PC-9 (cell line): ENCODE measurements at regions not wholly inside any gene's neighbourhood (a gene's known extent, or its start where the extent isn't known, plus 50 kb on each side); places are given as distances from the start of the nearest gene placed in this dataset.

Source experiments
- BruUV-seq: library from RNA; stranded (reverse); fragments of 400-500 nt; replicated peaks from 2 replicates; lab custom pipeline; 2021; lab: Mats Ljungman, UMichigan
- CTCF ChIA-PET: fragments of 300-600 bp; sonication (Branson Sonifier 250); formaldehyde crosslinking; loops from one replicate; lab custom pipeline; 2022; ENCODE audit warnings: antibody characterized with exemption; lab: Charles Lee
- POLR2A ChIA-PET: fragments of 300-600 bp; sonication (Branson Sonifier 250); formaldehyde crosslinking; loops from one replicate; lab custom pipeline; 2022; ENCODE audit warnings: antibody characterized with exemption; ENCODE audit not compliant: unreplicated experiment; lab: Charles Lee
- DNase-seq, 2 experiments: peaks; one replicate each; pipeline versions ENCODE4 v3.0.0 to v3.0.0-alpha.2; 2015 to 2022; ENCODE audit warnings: mixed read lengths in 1 of 2
- H2AFZ ChIP-seq: fragments of 200-600 bp; sonication (generic); 2 replicates; pipeline ENCODE4 v1.8.1; 2017; ENCODE audit warnings: antibody characterized with exemption
- H3F3A ChIP-seq: fragments of 200-600 bp; sonication (generic); 2 replicates; pipeline ENCODE4 v1.8.1; 2017; ENCODE audit warnings: antibody characterized with exemption, mild to moderate bottlenecking, low read depth; ENCODE audit not compliant: insufficient read depth
- H3K27ac ChIP-seq: fragments of 200-600 bp; sonication (generic); 2 replicates; pipeline ENCODE4 v1.6.1; 2016; ENCODE audit warnings: mixed run types
- H3K27me3 ChIP-seq: fragments of 200-600 bp; sonication (generic); 2 replicates; pipeline ENCODE4 v1.6.1; 2016; ENCODE audit warnings: low read depth, mixed run types; ENCODE audit not compliant: insufficient read depth
- H3K36me3 ChIP-seq: fragments of 200-600 bp; sonication (generic); 2 replicates; pipeline ENCODE4 v1.6.1; 2016; ENCODE audit warnings: low read depth, mixed run types
- H3K4me1 ChIP-seq: fragments of 200-600 bp; sonication (generic); replicated peaks from 2 replicates; pipeline ENCODE4 v1.6.1; 2016; ENCODE audit warnings: mixed run types; ENCODE audit not compliant: insufficient read depth
- H3K4me2 ChIP-seq: fragments of 200-600 bp; sonication (generic); 2 replicates; pipeline ENCODE4 v1.6.1; 2017; ENCODE audit warnings: mixed run types
- H3K4me3 ChIP-seq: fragments of 200-600 bp; sonication (generic); 2 replicates; pipeline ENCODE4 v1.6.1; 2016; ENCODE audit warnings: mixed run types
- H3K79me2 ChIP-seq: fragments of 200-600 bp; sonication (generic); 2 replicates; pipeline ENCODE4 v1.6.1; 2017; ENCODE audit warnings: low read depth, mixed run types
- H3K9me2 ChIP-seq: fragments of 200-600 bp; sonication (generic); 2 replicates; pipeline ENCODE4 v1.8.1; 2017; ENCODE audit warnings: mild to moderate bottlenecking; ENCODE audit not compliant: insufficient read depth
- H3K9me3 ChIP-seq: fragments of 200-600 bp; sonication (generic); 2 replicates; pipeline ENCODE4 v1.8.1; 2016; ENCODE audit warnings: low read depth; ENCODE audit not compliant: insufficient read depth
- H4K20me1 ChIP-seq: fragments of 200-600 bp; sonication (generic); 2 replicates; pipeline ENCODE4 v1.8.1; 2017; ENCODE audit not compliant: insufficient read depth
- EZH2 ChIP-seq: fragments of 200-600 bp; sonication (generic); IDR thresholded peaks from 2 replicates; pipeline ENCODE4 v1.8.0; 2017; ENCODE audit warnings: antibody characterized with exemption, low read depth
- intact Hi-C: fragments of 100-400 bp; cut with micrococcal nuclease; formaldehyde crosslinking; loops from one replicate; pipeline ENCODE4 v1.10.0; 2022; ENCODE audit not compliant: unreplicated experiment
- TF ChIP-seq, protein P1 (sequence below): fragments of 200-600 bp; sonication (generic); conservative IDR thresholded peaks from 2 replicates; pipeline ENCODE4 v1.6.1; 2017; ENCODE audit warnings: mixed run types, antibody characterized with exemption, mild to moderate bottlenecking, moderate library complexity

DNA sequence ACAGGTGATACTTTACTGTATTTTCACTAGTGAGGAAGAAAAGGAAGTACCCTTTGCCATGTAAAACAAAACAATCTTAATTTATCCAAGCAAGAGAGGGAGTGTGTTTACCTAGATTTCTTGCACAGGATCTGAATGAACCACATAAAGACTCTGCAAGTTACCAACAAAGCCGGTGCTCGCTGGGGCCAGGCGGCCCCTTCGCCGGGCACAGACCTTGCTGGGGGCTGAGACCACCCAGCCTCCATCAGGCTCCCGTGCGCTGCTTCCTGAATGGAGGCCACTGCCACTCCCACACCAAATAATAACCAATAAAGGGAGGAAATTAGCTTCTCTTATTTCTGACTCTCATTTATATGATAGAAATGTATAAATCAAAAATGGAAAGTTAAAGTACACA lies 625.0 kb upstream of the ADARB2 start:
- no TSS peak for BruUV-seq

DNA sequence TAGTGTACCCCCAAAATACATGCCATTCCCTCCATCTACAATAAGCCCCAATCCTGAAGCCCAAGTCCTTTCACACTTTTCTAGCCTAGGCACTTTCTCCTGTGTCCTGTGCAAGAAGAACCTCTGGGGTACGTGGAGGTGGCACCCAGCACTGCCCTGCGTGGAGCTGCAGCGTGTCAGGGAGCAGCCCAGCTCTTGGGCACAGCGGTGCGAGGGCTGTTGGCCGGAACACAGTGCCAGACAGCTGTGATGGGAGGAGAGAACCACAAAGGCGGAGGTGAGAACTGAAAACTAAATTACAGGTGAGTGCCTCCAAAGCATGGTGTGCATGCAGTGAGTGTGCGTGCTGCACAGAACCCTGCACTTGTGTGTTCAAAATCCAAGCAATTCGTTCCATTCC lies 621.3 kb upstream of the ADARB2 start:
- H2AFZ ChIP-seq = no peak overlapping the region
- H3K4me2 ChIP-seq = no peak overlapping the region
- H3K4me3 ChIP-seq = no peak overlapping the region
- H3K27me3 ChIP-seq = peaks cover 40% of the 10 kb centered on the region
- no peaks in the 10 kb centered on the region for H3K36me3 ChIP-seq
- ChIA-PET CTCF (no interaction called here), POLR2A (no interaction called here)
- BruUV-seq = no TSS peak
- H3K9me3 ChIP-seq = no peaks in the 10 kb centered on the region
- no peaks in the 10 kb centered on the region for H3K79me2 ChIP-seq
- intact Hi-C loops = no loop called here
- no peak overlapping the region for H3K27ac ChIP-seq
- H3K4me1 ChIP-seq = no peaks in the 10 kb centered on the region
- no peaks in the 10 kb centered on the region for H3F3A ChIP-seq
- no peaks in the 10 kb centered on the region for H3K9me2 ChIP-seq
- no peaks in the 10 kb centered on the region for H4K20me1 ChIP-seq
- DNase-seq = no peak
- TF ChIP-seq, protein P1, sequence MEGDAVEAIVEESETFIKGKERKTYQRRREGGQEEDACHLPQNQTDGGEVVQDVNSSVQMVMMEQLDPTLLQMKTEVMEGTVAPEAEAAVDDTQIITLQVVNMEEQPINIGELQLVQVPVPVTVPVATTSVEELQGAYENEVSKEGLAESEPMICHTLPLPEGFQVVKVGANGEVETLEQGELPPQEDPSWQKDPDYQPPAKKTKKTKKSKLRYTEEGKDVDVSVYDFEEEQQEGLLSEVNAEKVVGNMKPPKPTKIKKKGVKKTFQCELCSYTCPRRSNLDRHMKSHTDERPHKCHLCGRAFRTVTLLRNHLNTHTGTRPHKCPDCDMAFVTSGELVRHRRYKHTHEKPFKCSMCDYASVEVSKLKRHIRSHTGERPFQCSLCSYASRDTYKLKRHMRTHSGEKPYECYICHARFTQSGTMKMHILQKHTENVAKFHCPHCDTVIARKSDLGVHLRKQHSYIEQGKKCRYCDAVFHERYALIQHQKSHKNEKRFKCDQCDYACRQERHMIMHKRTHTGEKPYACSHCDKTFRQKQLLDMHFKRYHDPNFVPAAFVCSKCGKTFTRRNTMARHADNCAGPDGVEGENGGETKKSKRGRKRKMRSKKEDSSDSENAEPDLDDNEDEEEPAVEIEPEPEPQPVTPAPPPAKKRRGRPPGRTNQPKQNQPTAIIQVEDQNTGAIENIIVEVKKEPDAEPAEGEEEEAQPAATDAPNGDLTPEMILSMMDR = no peak
- TF ChIP-seq EZH2 = no peak

More for the DNA sequence above, 625.0 kb upstream of the ADARB2 start:
- H3K36me3 ChIP-seq = no peaks in the 10 kb centered on the region
- no peak for DNase-seq
- no peaks in the 10 kb centered on the region for H4K20me1 ChIP-seq
- H3K27me3 ChIP-seq = peaks cover 40% of the 10 kb centered on the region
- H3K4me3 ChIP-seq = no peak overlapping the region
- TF ChIP-seq, protein P1 = no peak
- no peak for TF ChIP-seq EZH2
- POLR2A ChIA-PET = no interaction called here
- H3K4me2 ChIP-seq = no peak overlapping the region
- CTCF ChIA-PET = no interaction called here
- H2AFZ ChIP-seq = no peak overlapping the region
- H3F3A ChIP-seq = no peaks in the 10 kb centered on the region
- H3K9me2 ChIP-seq = no peaks in the 10 kb centered on the region
- intact Hi-C loops = no loop called here
- no peaks in the 10 kb centered on the region for H3K4me1 ChIP-seq
- H3K27ac ChIP-seq = no peak overlapping the region
- no peaks in the 10 kb centered on the region for H3K9me3 ChIP-seq
- H3K79me2 ChIP-seq = no peaks in the 10 kb centered on the region

DNA sequence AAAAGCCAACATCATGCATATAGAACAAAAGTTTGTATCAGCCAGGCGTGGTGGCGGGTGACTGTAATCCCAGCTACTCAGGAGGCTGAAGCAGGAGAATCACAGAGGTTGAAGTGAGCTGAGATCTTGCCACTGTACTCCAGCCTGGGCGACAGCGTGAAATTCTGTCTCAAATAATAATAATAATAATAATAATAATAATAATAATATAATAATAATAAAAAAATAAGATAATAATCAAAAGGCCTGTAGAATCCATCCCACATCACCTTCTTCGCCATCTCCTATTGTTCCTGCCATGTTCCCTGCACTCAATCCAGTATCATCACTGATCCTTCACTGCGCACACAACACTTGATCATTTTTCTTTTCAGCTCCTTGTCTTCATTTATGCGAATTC lies 619.3 kb upstream of the ADARB2 start:
- Histone ChIP-seq H3K27ac (no peak overlapping the region), H3K9me2 (no peaks in the 10 kb centered on the region), H3K4me3 (no peak overlapping the region), H3F3A (no peaks in the 10 kb centered on the region), H3K4me1 (no peaks in the 10 kb centered on the region), H2AFZ (no peak overlapping the region), H3K79me2 (no peaks in the 10 kb centered on the region), H3K9me3 (no peaks in the 10 kb centered on the region), H4K20me1 (no peaks in the 10 kb centered on the region), H3K4me2 (no peak overlapping the region), H3K27me3 (peaks cover 31% of the 10 kb centered on the region), H3K36me3 (no peaks in the 10 kb centered on the region)
- TF ChIP-seq, protein P1 = no peak
- no peak for TF ChIP-seq EZH2
- ChIA-PET POLR2A (no interaction called here), CTCF (no interaction called here)
- BruUV-seq = no TSS peak
- no peak for DNase-seq
- intact Hi-C loops = no loop called here
